Cardiac fibroblast (primary cell): ENCODE measurements at regions not wholly inside any gene's neighbourhood (a gene's known extent, or its start where the extent isn't known, plus 50 kb on each side); places are given as distances from the start of the nearest gene placed in this dataset.

Source experiments
- DNase-seq, 2 donors: peaks; one replicate each; pipeline versions ENCODE4 v3.0.0 to v3.0.0-alpha.2; 2010; ENCODE audit warnings: low read depth in 2 of 2
- H3K4me3 ChIP-seq, 2 donors: replicated peaks in 1 of 2; 1 replicate in 1 of 2; 2 replicates in 1 of 2; pipeline ENCODE4 v1.5.1; 2011; ENCODE audit warnings: low read depth in 2 of 2, low read length in 2 of 2, mild to moderate bottlenecking in 2 of 2, moderate library complexity in 1 of 2
- TF ChIP-seq, protein P1 (sequence below): IDR thresholded peaks from one replicate; pipeline ENCODE4 v1.5.1; 2011; ENCODE audit warnings: low read depth, mild to moderate bottlenecking, low read length, inconsistent platforms

DNA sequence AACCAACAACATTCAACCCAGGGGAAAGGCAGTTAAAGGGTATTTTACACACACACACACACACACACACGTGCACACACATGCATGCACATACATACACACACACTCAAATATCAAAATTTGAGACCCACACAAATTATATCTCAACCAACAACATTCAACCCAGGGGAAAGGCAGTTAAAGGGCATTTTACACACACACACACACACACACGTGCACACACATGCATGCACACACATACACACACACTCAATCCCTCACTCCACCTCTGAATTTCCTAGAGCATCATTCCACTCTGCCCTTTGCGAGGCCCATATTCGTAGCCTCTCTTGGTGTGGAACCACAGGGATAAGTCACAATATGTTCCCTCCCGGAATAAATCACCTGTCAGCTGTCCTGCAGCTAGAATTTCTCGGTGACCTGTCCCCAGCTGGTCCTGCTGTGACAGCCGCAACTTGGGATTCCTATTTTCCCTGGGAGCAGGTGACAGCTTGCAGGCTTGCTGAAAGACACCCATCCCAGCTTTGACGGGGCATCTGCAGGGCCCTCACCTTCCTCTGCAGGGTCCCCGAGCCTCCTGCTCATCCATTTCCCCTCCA lies 122.7 kb downstream of the PSMG1 start:
- H3K4me3 ChIP-seq: no peak overlapping the region
- TF ChIP-seq, protein P1, sequence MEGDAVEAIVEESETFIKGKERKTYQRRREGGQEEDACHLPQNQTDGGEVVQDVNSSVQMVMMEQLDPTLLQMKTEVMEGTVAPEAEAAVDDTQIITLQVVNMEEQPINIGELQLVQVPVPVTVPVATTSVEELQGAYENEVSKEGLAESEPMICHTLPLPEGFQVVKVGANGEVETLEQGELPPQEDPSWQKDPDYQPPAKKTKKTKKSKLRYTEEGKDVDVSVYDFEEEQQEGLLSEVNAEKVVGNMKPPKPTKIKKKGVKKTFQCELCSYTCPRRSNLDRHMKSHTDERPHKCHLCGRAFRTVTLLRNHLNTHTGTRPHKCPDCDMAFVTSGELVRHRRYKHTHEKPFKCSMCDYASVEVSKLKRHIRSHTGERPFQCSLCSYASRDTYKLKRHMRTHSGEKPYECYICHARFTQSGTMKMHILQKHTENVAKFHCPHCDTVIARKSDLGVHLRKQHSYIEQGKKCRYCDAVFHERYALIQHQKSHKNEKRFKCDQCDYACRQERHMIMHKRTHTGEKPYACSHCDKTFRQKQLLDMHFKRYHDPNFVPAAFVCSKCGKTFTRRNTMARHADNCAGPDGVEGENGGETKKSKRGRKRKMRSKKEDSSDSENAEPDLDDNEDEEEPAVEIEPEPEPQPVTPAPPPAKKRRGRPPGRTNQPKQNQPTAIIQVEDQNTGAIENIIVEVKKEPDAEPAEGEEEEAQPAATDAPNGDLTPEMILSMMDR: no peak
- DNase-seq: no peak

DNA sequence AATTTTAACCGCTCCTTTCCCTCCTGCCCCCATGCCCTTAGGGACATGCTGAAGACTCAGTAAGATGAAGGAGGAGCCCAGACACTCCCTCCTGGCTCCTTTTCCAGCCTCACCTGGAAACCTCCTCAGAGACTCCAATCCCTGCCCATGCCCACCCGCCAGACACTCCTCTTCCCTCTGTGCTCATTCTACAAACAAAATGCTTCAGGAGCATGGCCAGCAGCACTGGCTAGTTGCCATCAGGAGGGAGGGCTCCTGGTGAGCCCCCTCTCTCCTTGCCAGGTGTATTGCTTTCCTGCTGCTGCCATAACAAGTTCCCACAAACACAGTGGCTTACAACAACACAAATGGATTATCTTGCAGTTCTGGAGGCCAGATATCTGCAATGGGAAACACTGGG lies 126.1 kb downstream of the PSMG1 start:
- TF ChIP-seq, protein P1: no peak
- no peak overlapping the region for H3K4me3 ChIP-seq
- no peak for DNase-seq

- no peak overlapping the region for H3K4me3 ChIP-seq
- DNase-seq: no peak
- TF ChIP-seq, protein P1: no peak
These were observed 126.6 kb downstream of the PSMG1 start for GRCh38 chr21:39056636-39057035.

- TF ChIP-seq, protein P1: no peak
- DNase-seq: no peak
- no peak overlapping the region for H3K4me3 ChIP-seq
These were observed 128.0 kb downstream of the PSMG1 start for GRCh38 chr21:39055167-39055767.

- TF ChIP-seq, protein P1: no peak
- DNase-seq: no peak
These were observed 129.2 kb downstream of the PSMG1 start for GRCh38 chr21:39054066-39054465.

GRCh38 chr21:39053126-39053525 lies 130.1 kb downstream of the PSMG1 start:
- DNase-seq: no peak
- no peak overlapping the region for H3K4me3 ChIP-seq
- TF ChIP-seq, protein P1: no peak

More at GRCh38 chr21:39054066-39054465, 129.2 kb downstream of the PSMG1 start:
- no peak overlapping the region for H3K4me3 ChIP-seq
